Middle frontal gyrus (tissue), 1 donor: ENCODE measurements at regions not wholly inside any gene's neighbourhood (a gene's known extent, or its start where the extent isn't known, plus 50 kb on each side); places are given as distances from the start of the nearest gene placed in this dataset.
A peak's percentile ranks its signal among the peaks of the same experiment; 100 is the strongest.

Experiments used
- DNase-seq: peaks from one replicate; pipeline ENCODE4 v3.0.0-alpha.2; 2015; ENCODE audit warnings: low spot score; ENCODE audit errors: extremely low spot score

DNA sequence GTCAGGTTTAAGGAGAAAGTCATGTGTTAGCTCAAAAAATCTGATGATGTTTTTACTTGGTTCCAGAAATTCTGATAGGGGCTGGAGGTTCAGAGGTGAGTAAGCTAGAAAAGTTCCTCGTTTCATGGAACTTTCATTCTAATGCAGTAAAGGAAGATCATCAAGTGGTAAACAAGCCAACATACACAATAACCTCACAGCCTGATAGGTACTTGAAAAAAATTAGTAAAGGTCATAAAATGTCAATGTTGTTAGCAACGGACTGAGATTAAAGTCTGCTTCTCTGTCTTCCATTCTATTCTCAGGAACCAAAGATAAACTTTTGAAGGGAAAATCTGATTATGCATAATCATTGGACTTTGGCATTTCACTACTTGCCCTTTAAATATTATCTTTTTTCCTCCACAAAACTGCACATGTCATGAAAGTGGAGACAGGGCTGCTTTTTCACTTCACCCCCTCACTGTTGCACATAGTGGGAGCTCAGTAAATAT, 165.4 kb upstream of the MAF start:
- DNase-seq = no peak

DNA sequence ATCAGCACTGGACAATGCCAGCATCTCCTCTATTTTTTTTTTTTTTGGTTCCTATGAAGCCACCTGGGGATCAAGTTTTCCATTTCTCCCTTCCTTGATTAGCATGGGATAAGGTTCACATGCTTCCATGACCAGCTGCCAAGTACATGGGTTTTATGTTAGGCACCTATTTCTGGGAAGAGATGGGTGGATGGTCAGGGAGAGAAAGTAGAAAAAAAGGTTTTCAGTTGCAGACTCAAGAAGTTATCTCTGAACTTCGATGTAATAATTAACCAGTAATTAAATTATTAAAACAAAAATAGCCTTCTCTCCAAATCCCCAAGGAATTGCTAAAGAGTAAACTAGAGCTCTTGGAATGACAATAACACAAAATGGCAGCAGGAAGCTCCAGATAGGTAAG, 164.9 kb upstream of the MAF start:
- DNase-seq = no peak

DNA sequence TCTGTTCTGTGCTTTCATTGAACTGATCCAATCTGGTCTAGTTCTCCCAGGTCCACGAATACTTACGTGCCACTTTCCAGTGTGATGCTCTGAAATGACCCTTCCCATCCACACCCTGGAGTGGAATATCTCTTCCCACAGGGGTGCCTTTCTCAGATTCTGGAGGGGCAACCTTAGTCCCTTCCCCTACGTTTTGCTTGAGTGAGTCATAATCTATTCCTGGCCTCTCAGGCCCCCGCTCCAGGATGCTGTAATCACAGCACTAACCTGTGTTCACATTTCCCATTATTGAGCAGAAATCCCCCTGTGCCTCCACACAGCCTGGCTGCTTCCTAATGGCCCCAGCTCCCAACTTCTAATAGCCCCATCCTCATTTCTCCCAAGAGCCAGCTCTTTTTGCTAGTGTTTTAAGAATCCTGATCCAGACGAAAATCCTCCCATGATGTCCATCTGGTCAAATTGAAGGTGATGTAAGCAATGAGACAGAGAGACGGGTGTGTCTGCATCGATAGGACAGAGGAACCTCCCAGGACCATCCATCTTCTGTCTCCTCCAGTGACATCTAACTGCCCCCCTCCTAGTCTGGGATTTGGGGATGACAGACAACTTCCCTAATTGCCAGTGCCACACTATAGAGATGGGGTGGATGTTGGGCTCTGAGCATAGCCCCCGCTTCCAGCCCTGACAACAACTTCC, 164.0 kb upstream of the MAF start:
- no peak for DNase-seq

DNA sequence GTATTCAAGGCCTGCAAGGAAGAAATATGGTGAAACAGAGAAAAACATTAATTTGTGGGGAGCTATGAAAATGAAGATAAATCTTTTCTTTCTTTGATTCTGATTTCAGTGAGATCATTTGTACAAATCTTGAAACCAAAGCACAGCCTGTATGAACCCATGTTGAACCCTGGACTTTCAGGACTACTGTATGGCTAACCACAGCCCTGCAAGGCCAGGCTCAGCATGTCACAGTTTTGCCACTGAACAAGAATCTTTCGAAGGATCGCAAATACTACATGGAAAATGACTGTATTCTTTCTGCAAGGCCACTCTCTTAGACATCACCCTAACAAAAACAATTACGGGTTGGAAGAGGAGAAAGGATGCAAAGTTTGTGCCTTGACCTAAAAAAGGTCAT, 161.7 kb upstream of the MAF start:
- DNase-seq = no peak

DNA sequence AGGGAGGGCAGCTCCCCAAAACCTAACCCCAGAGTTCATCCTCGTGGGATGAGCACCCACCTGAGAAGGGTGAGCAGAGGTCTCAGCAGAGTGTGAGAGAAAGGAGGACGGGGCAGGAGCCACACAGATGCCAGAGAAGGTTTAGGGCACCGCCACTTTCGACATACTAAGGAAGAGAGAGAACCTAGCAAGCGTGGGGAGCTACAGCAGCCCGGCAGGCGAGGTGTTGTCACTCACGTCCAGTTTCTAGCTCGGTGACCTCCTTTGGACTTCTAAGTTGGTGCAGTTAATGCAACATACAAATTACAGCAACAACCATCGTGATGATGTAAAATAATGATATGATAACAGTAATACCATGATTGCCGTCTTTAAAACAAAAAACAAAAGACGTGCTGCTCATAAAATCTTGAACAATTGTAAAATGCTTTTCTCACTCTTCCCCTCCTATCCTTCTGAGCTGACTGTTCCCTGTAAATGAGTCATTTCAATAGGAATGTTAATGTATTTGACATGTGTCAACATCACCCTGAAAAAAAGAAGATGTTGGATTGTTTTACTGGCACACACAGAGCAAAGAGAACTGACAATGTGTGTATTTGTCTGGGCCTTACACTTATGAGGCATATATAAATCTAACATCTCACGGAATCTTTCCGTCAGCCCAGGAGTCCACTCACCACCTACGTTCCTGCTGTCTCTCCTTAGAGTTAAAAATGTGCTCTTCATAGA, 158.2 kb upstream of the MAF start:
- peak; percentile 32 for DNase-seq

DNA sequence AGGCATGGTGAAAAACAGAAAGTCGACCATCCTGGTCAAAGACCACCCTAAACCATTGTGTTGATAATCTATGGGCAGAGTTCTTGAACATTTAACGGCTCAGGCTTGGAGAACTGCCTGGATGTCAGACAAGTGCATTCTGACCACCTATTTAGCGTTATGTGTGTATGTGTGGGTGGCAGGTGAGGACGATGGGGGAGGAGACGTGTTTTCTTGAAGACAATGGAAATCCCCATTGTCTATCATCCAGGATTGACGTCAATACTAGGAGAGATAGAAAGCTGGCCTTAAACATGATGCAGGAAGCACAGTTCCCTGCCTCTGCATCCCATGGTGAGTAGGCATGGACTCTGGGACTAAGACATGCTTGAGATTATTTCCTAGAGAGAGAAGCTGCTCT, 157.4 kb upstream of the MAF start:
- DNase-seq = no peak

DNA sequence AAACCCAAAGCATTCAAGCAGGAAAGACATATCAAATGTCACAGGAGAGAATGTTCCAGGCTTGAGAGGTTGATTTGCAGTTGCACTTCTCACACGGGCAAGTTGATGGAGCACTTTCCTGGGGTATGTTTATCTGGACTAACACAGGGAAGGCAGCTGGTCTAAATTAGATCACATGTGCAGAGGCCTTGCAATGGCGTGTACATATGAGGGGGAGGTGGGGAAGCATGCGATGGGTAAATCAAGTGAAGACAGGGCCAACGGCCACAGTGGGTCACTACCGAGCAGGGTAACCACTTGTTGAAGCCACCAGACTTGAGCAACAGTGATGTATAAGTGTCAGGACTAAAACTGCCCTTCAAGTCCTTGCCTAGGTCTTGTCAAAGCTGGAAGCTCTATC, 156.6 kb upstream of the MAF start:
- no peak for DNase-seq

DNA sequence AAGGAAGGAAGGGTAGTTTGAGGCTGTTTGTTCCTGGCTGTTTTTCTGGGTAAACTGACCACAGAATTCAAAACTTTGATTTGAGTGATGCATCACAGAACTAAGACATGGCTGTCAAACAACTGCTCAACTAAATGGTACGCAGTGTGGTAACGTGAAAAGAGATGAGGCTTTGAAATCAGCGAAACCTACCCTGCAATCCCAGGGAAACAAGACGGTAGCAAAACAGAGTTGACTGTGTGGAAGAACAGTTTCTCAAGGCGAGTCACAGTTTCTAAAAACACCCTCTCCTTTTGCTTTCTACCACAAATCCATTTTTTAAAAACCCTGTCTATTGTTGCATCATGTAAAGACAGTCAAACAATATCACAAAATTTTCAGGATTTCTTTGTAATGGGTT, 156.0 kb upstream of the MAF start:
- no peak for DNase-seq

DNA sequence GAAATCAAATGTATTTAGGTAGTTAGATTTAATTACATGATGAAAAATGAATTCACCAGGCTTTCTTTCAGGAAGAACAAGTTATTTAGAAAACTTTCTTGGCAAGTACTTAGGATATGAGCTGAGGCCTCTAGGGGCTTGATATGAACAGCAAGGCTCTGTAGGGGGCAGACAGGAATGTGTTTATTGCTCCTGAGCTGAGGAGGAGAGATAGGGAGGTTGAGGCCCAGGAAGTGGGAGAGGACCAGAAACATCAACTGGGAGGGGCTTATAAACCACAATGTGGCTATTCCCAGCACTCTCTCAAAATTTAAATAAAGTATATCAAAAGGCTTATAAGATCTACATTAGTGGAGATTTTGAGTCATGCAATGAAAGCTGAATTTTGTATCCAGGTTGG, 154.0 kb upstream of the MAF start:
- no peak for DNase-seq

DNA sequence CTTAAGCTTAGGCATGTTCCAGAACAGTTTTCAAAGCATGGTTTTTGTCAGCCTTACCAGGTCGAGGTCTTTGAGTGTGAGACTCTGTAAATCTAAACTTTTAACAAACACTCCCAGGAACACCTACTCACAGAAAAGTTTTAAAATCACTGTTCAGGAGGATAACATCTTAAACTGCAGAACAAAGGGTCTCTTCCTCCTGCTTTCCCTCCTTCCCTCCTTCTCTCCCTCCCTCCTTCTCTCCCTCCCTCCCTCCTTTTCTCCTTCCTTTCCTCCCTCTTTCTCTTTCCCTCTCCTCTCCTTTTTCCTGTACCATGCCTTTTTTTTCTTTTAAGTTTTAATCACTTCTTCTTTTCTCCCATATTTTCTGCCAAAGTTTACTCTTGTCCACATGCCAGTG, 153.5 kb upstream of the MAF start:
- DNase-seq = no peak

DNA sequence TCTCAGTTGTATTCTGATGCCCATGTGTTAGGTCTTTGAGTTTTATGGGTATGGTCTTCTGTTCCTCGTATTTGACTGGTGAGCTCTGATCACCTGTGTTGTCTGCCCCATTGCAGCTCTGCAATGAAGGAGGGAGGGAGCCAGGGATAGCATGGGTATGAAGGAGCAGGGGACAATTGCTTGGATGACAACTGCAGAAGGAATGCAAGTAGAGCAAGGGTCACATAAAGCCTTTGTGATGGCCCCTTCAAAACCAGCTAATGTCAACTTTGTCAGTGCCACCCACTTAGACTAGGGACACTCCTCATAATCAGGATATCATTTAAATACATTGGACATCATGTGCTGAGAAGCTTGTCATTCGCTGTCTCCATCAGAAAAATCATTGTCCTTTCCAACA, 152.7 kb upstream of the MAF start:
- no peak for DNase-seq

DNA sequence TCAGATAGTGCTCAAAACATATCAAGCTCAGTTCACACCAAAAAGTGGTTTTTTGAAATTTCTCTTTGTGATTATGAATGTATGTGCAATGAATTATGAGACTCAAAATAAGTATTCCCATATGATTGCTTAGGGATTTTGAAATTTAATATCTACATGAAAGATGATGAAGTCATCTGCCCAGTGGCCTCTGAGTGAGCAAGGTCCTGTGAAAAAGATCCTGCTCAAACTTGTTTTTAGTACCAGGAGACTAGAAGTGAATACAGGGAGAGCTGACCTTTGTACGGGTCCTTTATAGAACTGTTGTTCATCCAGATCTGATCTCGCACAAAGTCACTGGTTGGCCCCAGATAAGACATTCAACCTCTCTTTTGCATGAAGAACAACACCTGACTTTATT, 151.9 kb upstream of the MAF start:
- DNase-seq = no peak

DNA sequence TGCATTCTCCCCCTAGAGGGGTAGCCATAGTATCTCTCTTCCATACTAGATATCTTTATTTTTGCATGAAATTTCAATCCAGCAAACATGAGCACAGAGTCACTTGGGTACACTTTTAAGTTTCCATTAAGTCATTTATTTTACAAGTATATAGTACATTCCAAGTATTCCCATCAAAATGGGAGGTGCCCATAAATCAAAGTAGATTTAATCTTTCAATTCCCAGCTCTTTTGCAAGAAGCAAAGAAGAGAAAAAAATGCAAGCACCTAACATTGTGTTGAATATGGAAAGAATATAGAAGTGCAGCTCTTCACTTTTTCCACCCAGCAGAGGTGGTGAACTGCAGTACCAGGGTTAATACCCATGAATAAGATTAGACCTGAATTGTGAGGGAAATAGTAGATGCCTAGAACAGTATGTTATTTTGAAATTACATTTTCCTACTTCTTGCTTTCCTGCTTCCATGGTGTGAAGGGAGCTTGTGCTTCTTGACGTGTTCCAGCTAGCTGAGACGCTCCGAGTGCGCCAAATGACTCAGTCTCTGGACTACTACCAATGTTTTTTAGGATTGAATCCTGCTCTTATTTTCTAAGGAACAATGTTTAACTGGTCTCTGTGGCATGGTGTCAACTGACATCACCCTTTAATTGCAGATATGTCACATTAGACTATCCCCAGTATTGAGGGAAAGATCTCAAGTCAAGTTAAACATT, 151.1 kb upstream of the MAF start:
- no peak for DNase-seq

DNA sequence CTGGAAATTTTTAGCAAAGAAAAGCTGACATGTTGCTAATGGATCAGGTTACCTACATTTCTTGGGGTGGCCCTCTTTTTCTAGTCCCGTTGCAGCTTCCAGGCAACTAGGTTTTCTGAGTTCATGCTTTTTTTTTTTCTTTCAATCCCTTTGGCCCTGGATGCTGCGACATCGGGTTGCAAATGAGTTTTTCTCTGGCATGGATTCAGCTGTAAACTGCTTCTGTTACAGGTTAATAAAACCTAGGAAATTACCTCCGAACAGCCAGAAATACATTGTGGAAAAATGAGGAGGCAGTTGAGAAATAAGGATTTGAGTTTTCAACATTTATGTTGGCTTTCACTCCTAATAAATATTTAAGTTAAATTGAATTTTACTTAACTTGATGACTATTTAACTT, 149.8 kb upstream of the MAF start:
- DNase-seq = no peak

DNA sequence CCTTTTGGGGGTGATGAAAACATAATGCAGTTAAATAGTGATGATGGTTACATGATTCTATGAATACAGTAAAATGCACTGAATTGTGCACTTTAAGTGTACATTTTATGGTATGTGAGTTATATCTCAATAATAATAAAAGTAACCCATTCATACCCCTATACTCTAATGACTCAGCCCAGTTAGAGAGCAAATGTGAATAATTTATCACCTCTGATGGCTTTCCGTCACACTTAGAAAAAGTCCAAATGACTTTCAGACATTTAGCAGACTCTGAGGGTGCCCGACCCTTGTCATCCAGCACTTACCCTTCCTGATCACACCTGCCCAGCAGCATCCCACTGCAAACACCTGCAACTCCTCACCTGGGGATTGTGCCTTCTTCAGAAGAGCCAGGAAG, 148.1 kb upstream of the MAF start:
- no peak for DNase-seq

DNA sequence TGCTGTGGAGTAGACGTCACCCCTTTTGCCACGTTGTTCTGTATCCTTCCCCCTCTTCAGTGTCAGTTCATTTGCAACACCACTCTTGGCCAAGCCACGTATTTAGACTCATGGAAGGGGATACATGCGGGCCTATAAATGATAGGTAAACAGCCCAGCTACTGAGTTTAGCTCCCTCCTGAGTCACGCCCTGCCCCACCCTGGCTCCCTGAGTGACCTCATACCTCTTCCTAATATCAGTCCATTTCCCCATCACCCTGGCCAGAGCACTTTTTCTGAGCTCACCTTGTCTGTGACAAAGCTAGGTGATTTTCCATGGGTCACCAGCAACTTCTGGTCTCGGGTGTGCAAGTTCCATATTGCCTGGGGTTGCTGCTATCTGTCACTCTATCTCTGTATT, 147.2 kb upstream of the MAF start:
- DNase-seq = no peak

DNA sequence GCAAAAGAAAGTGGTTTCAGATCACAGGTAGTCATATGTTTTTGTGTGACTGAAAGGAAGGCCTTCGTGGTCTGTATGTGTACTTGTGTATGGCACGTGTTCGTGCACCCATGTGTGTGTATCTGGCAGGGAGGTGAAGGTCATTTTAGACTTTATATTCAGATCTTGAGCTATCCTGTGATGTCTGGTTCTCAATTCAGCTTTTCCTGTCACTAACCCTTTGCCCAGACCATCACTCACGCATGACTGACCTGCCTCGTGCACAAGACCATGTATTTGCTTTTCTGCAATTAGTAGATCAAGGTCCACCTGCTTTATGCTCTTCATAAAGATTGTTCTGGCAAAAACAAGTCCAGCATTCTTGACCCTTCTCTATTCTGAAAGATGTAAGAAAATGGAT, 139.7 kb upstream of the MAF start:
- no peak for DNase-seq

DNA sequence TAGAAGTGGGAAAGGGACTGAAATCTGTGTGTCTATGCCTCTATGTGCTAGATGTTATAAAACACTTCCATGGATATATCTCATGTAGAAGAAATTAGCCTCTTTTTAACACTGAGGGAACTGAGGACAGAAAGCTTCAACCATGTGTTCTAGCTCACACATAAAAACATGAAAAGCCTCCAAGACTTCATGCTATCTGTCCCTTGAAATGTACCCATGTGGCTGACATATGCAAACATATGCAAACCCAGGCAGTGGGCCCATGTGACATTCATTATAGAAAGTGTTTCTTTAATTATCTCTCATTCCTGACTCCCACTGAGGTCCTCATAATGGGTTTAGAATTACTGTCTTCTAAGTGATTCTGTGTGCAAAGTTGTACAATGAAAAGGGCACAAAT, 134.7 kb upstream of the MAF start:
- no peak for DNase-seq

DNA sequence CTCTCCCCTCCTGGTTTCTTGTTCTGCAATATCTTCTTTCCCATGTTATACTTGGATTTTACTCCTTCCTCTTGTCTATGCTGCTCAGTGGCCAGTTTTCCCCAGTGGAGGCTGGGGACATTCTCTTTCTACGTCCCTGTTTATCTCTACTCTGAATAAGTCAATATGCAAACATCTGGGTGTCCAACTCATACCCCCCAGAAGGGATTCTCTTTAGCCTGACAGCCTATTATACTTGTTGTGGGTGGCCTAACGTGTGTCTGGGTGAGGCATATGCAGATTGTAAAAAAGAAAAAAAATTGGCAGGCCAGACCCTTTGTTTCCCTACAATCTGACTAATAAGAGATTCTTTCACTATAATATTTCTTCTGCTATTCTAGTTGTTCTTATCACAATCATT, 134.2 kb upstream of the MAF start:
- DNase-seq = no peak

DNA sequence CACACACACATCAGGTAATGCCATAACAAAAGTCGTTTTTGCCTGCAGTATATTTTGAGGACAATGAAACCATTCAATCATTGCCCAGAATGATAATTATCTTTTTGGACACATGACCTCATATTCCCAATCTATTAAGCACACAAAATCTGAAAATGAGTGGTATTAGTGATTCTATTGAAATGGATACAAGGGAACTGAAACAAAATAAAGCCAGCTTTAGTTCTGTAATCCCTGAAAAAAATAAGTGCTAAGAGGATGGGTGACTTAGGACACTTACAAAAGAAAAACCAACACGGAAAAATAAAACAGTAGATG, 128.3 kb upstream of the MAF start:
- DNase-seq = no peak

DNA sequence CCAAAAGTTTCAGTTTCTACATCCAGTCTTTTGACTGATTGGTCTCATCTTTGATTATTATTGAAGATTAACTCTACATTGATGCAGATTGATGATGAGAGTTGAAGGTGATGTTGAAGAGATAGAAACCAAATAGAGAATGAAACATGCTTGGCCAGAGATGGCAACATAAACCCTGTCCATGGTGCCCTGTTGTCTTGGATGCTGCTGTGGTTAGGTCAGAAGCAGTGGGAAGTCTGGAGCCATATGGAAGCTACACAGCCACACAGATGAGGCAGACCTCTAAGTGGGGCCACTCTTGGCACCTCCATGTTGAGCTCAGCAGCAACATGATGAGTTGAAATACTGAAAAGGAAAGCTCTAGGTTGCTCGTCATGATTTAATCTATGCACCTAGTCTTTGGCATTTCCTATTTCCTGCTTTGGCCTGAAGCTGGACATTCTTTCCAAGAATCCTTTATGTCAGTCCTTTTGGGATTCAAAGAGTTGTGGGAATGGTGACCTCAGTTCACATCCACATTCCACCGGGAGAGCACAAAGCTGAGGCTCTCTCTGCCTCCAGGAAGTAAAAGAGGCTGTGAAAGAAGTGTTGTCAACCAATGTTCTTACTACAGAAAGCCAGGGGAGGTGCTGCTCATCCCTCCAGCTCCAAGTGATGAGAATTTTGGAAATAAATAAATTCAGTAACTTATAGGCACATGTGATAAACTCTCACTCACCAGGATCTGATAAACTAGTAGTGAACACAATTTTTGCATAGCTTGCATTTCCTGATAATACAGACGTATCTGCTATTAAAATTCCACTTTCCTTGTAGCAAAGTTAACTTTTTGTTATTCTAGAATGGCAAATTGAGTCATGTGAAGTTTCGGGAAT, 127.7 kb upstream of the MAF start:
- DNase-seq = no peak

DNA sequence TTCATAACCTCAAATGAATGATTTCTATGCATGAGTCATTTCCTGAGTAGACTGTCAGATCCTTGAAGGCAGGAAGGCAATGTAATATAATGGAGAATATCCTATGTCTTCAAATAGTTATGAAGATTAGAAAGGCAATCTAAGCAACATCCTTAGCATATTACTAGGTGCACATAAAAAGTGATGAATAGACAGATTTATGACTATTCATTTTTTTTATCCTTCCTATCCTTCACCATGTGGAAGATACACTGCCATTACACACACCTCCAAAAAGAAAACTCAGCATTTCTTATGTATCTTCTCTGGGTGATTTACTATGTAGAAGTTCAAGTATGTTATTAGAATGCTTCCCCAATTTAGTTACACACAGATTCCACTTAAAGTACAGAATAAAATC, 126.4 kb upstream of the MAF start:
- DNase-seq = no peak
